ENCODE measurements at regions not wholly inside any gene's neighbourhood (a gene's known extent, or its start where the extent isn't known, plus 50 kb on each side); places are given as distances from the start of the nearest gene placed in this dataset.

GRCh38 chr4:181619651-181620050, 623.6 kb upstream of the TENM3 start:
- Mint-ChIP-seq H3K27me3 (ENCODE audit: low read depth in 3 of 3) (peaks cover 0 to under 1% (median 0%) of the 10 kb centered on the region in 3 donors), H3K4me3 (no peak overlapping the region), H3K9me3 (peaks cover 0 to 5% (median 2%) of the 10 kb centered on the region in 7 donors), H3K36me3 (no peaks in the 10 kb centered on the region), H3K27ac (peak overlapping the region in 1 of 7 donors; percentile 35), H3K4me1 (no peaks in the 10 kb centered on the region)
- Histone ChIP-seq H3K27ac (ENCODE audit: low read depth in 1 of 2, low read length in 2 of 2) (no peak overlapping the region), H3K9me3 (replicated peaks in 1 of 2; ENCODE audit: control insufficient read depth in 1 of 2, insufficient read depth in 1 of 2, low read length in 2 of 2) (peaks cover 0 to 4% of the 10 kb centered on the region in 2 donors), H3K4me1 (ENCODE audit: control insufficient read depth in 1 of 2, insufficient read depth in 2 of 2, low read length in 2 of 2) (no peaks in the 10 kb centered on the region), H3K27me3 (ENCODE audit: control insufficient read depth in 2 of 2, insufficient read depth in 2 of 2, low read length in 2 of 2) (no peaks in the 10 kb centered on the region), H4K20me1 (ENCODE audit: insufficient read depth, low read length) (no peaks in the 10 kb centered on the region), H3K79me2 (ENCODE audit: insufficient read depth, low read length) (no peaks in the 10 kb centered on the region), H3K36me3 (replicated peaks in 1 of 2; ENCODE audit: control insufficient read depth in 1 of 2, insufficient read depth in 2 of 2, low read length in 2 of 2) (no peaks in the 10 kb centered on the region), H3K9ac (ENCODE audit: insufficient read depth, low read length, poor library complexity, severe bottlenecking) (no peak overlapping the region), H2AFZ (ENCODE audit: insufficient read depth, low read depth, low read length, poor library complexity, severe bottlenecking) (no peak overlapping the region), H3K4me3 (replicated peaks in 1 of 3; ENCODE audit: low read depth in 2 of 3, low read length in 3 of 3) (no peak overlapping the region), H3K4me2 (replicated peaks; ENCODE audit: extremely low read depth, low read length, poor library complexity, severe bottlenecking) (no peak overlapping the region)
- intact Hi-C loops (cut with micrococcal nuclease): no loop called here
- no peak for TF ChIP-seq CTCF (IDR thresholded peaks at IDR 0.05)
- no peak for DNase-seq
- 100% methylated on average over 1 of the region's 7 CpGs for WGBS (ENCODE audit: insufficient coverage)

GRCh38 chr4:181637186-181638105, 605.8 kb upstream of the TENM3 start:
- DNase-seq: no peak
- peaks cover 0 to 2% (median 0%) of the 10 kb centered on the region in 3 donors for H3K27me3 Mint-ChIP-seq (ENCODE audit: low read depth in 3 of 3)
- no peaks in the 10 kb centered on the region for H3K36me3 ChIP-seq (replicated peaks in 1 of 2; ENCODE audit: control insufficient read depth in 1 of 2, insufficient read depth in 2 of 2, low read length in 2 of 2)
- no peak overlapping the region for H3K27ac ChIP-seq (ENCODE audit: low read depth in 1 of 2, low read length in 2 of 2)
- H3K4me3 Mint-ChIP-seq: no peak overlapping the region
- H3K27me3 ChIP-seq (ENCODE audit: control insufficient read depth in 2 of 2, insufficient read depth in 2 of 2, low read length in 2 of 2): no peaks in the 10 kb centered on the region
- no peaks in the 10 kb centered on the region for H3K4me1 Mint-ChIP-seq
- intact Hi-C loops (cut with micrococcal nuclease): no loop called here
- H3K4me3 ChIP-seq (replicated peaks in 1 of 3; ENCODE audit: low read depth in 2 of 3, low read length in 3 of 3): no peak overlapping the region
- no peak overlapping the region for H3K9ac ChIP-seq (ENCODE audit: insufficient read depth, low read length, poor library complexity, severe bottlenecking)
- TF ChIP-seq CTCF (IDR thresholded peaks at IDR 0.05): no peak
- H4K20me1 ChIP-seq (ENCODE audit: insufficient read depth, low read length): no peaks in the 10 kb centered on the region
- no peak overlapping the region for H3K27ac Mint-ChIP-seq
- no peaks in the 10 kb centered on the region for H3K9me3 ChIP-seq (replicated peaks in 1 of 2; ENCODE audit: control insufficient read depth in 1 of 2, insufficient read depth in 1 of 2, low read length in 2 of 2)
- no peak overlapping the region for H2AFZ ChIP-seq (ENCODE audit: insufficient read depth, low read depth, low read length, poor library complexity, severe bottlenecking)
- H3K4me1 ChIP-seq (ENCODE audit: control insufficient read depth in 1 of 2, insufficient read depth in 2 of 2, low read length in 2 of 2): no peaks in the 10 kb centered on the region
- peaks cover 0 to 5% (median 2%) of the 10 kb centered on the region in 7 donors for H3K9me3 Mint-ChIP-seq
- no peaks in the 10 kb centered on the region for H3K36me3 Mint-ChIP-seq
- WGBS (ENCODE audit: insufficient coverage): 100% methylated on average over 1 of the region's 12 CpGs
- no peak overlapping the region for H3K4me2 ChIP-seq (replicated peaks; ENCODE audit: extremely low read depth, low read length, poor library complexity, severe bottlenecking)
- H3K79me2 ChIP-seq (ENCODE audit: insufficient read depth, low read length): no peaks in the 10 kb centered on the region

Data from CD14-positive monocyte (primary cell).